COLO829 (cell line): ENCODE measurements at regions not wholly inside any gene's neighbourhood (a gene's known extent, or its start where the extent isn't known, plus 50 kb on each side); places are given as distances from the start of the nearest gene placed in this dataset.
"Not testable (repeated sequence)": the region's sequence is repeated elsewhere in the genome, so short reads cannot be mapped to it uniquely, and the experiment has no call there.

Experiments used
- DNase-seq: peaks from one replicate; pipeline ENCODE4 v3.0.0; 2012; ENCODE audit warnings: low spot score

DNA sequence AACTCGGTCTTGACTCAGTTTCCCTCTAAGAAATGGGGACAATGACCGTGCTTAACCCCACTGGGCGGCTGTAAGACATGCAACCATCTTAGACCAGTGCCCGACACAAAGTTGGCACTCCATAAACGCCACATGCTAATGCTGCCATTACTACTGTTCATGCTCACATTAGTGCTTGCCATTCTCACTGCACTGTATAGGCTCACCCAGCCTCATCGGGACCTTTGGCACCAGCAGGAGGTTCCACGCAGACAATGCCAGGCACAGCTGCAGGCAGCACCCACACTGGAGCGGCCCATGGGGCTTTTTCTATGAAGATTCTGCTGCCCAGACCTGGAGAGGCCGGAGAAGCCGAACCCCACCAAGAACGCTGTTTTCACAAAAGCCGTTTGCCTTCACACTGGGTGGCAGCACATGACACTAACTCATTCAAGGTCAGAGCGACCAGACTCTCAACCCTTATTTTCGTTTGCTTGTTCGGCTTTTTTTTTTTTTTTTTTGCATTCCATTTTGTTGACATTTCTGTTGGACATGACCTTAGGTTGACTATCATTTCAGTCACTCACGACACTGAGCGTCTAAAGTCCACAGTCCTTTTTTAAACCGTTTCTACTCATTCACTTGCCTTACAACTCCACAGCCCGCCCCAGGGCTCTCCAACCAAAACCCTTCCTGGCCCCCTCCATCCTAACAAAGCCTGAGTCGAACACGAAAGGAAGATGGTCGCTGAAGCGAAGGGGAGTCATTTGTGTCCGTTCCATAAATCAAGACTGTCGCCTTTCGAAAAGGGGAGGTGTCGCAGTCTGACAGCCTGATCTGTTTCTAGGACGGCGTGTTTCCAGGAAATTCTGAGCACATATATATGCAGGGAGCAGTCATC is 124.4 kb upstream of the RNF32 start:
- no peak for DNase-seq

DNA sequence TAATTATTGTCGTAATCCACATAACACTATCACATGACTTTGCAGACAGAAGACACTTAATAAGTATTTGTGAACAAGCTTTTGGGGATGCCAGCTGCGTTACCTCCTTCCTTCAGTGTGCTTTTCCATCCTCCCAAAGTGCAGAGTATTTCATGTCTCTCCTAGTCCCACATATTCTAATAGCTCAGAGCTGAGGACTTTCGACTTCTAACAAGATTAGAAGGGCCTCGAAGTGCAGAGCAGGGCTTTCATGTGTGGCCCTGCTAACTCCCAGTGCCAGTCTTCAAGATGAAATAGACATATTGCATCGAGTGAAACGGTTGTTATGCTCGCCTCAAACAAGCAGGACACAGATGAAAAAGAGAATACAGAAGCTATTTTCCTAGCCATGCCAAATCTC is 125.7 kb upstream of the RNF32 start:
- no peak for DNase-seq

DNA sequence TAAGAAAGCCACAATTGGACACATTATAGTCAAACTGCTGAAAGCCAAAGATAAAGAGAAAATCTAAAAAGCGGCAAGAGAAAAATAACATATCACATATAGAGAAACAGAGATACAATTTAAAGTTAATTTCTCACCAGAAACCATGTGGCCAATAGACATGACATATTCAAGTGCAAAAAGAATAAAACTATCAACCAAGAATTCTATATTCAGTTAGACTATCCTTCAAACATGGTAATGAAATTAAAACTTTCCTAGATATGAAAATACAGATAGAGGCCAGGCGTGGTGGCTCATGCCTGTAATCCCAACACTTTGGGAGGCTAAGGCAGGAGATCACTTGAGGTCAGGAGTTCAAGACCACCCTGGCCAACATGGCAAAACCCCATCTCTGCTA is 129.1 kb upstream of the RNF32 start:
- no peak for DNase-seq

DNA sequence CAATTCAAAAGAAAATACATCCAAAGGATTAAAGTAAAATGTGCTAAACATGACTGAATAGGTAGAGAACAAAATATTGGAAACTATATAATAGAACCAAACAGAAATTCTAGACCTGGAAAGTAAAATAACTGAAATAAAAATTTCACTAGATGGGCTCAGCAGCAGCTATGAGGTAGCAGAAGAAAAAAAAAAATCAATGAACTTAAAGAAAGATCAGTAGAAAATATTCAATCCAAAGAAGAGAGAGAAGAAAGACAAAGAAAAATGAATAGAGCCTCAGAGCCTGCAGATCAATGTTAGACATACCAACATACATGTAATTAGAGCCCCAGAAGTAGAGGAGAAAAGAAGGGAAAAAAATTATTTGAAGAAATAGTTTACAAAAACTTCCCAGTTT is 129.6 kb upstream of the RNF32 start:
- DNase-seq = no peak

DNA sequence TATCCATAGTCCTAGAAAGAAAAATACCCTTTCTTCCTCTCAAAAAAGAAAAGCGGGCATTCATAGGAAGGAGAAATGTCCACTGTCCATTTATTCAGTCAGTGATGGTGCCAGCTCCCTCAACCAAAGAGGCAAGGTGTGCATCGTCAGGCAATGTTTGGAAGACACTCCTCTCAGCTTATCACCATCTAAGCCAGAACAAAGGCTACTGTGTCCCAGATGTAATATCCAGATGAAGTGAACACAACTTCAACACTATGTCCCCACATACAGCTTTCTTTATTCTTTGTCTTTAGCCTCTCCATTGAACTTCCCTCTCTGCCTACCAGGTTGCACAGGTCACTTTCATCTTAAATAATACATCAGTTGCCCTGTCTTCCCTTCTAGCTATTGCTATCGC is 131.4 kb upstream of the RNF32 start:
- DNase-seq = no peak

DNA sequence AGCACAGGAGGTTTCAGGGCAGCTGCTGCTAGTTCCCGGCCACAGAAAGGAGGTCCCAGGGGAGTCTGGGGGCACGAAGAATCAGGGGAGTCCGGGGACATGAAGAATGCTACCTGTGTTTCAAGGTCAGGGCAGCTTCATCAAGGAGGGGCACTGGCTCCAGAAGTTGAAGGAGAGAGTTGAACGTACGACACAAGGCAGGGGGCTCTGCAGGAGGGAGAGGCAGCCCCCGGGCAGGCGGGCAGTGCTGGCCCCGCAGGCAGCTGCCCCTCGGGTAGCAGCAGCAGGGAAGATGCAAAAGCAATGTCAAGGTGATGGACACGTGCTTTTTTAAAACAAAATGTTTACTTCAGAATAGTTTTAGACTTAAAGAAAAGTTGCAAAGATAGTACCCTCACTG is 134.7 kb upstream of the RNF32 start:
- no peak for DNase-seq

DNA sequence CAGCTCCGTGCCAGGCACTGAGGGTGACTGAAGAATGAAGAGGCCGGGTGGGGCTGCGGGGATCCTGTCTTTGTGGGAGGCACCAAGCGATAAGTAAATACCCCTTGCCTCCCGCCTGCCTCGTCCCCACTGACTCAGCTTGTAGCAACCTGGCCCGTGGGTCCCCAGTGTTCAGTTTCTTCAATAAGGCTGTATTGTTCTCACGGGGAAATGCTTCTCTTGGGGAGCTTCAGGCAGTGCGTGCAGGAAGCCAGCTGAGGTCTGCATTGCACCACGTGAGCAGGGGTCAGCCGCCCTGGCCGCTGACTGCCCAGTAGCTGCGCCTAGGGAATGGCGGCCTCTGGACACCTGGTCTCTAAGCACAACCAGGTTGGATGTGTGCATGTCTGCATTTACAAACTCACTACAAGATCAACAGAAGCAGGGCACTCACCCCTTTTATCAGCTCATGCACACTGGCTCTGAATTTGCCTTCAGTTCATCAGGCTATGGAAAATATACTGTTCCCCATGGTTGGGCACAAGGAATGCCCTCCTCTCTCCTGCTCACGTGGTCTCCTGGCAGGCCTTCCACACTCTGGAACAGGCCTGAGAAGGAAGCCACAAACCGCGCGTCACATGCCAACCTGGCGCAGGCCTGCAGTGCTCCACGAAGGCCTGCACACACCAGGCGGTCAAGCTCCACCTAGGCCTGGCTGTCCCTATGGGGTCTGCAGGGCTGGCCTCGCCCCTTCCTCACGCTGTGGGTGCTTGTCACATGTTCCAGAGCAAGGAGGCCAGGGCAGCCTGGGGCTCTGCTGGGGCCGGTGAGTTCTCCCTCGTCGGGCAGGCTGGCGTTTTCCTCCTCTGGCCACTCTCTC is 135.7 kb upstream of the RNF32 start:
- DNase-seq = no peak

DNA sequence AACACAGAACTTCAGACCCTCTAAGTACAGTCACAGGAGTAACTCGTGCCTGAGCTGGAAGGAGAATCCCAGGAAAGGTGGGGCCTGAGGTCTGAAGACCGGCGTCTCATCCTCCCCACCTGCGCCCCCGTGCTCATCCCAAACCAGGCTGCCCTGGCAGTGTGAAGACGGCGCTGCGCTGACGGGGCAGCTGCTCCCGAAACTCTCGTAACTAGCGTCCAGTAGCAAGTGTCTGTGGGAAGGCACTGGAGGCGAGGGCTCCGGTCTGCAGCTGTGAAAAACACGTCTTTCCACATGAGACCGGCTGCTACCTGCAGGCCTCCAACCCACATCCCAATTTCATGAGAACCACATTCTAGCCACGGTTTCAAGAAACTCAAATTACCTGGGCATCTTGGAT is 136.6 kb upstream of the RNF32 start:
- DNase-seq = no peak

DNA sequence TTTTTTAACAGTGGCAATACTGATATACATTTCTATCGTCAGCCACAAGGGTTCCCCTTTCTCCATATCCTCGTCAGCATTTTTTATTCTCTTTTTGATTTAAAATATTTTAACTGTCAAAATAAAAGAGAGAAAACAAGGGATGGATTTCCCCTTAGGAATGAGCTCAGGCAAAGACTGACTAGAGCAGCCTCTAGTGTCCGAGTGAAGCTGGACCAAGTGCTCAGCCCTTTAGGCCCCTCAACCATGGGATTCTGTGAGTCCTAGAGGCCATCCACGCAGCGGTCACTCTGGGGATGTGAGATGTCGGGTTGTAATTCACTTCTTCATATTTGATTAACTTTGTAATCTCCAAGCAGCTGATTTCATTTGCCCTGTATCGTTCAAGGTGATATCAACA is 137.4 kb upstream of the RNF32 start:
- no peak for DNase-seq

DNA sequence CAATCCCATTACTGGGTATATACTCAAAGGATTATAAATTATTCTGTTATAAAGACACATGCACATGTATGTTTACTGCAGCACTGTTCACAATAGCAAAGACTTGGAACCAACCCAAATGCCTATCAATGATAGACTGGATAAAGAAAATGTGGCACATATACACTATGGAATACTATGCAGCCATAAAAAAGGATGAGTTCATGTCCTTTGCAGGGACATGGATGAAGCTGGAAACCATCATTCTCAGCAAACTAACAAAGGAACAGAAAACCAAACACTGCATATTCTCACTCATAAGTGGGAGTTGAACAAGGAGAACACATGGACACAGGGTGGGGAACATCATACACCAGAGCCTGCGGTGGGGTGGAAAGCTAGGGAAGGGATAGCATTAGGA is 138.8 kb upstream of the RNF32 start:
- not testable (repeated sequence) for DNase-seq

DNA sequence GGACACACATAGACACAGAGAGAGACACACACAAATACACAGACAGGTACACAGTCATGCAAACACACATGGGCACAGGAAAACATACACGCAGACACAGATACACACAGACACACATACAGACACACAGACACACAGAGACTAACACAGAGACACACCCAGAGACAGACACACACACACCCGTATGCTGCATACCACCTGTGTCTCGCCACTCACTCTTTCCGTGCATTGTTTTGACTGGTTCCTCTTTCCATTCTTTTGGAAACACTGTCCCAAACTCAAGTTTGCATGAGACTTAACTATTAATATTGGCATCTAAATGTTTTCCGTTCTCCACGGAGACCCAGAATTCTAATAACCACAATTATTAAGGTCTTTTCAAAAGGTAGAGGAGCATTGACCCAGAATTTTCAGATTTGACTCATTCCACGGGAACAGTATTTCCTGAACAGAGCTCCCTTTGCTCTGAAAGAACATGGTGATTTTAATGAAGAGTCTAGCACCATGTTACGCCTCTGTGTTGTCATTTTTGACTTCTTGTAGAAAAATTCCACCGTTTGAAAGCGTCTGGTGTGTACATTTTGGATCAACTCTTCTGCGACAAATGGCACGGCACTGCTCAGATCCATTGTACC is 141.2 kb upstream of the RNF32 start:
- no peak for DNase-seq

DNA sequence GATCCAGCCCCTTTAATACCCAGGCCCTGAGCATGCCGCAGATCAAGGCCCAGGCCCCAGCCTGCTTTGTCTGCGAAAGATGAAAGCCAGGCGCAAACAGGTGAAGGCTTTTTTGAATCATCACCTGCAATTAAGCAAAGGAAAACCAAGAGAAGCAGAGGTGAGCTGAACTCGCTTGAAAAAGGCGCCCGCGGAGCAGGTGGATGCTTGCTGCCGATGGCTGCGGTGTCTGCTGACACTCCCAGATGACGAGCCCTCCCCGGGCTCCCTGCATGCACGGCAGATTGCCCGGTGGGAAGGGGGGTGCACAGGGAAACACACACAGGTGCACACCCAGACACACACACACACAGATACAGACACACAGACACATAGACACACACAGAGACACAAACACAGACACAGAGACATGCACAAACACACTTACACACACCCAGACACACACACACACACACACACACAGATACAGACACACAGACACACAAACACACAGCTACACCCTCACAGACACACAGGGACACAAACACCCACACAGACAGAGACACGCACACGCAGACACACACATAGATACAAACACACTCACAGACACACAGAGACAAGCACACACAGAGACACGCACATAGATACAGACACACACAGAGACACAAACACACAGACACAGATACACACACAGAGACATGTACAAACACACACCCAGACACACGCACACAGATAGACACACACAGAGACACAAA is 142.6 kb upstream of the RNF32 start:
- no peak for DNase-seq

DNA sequence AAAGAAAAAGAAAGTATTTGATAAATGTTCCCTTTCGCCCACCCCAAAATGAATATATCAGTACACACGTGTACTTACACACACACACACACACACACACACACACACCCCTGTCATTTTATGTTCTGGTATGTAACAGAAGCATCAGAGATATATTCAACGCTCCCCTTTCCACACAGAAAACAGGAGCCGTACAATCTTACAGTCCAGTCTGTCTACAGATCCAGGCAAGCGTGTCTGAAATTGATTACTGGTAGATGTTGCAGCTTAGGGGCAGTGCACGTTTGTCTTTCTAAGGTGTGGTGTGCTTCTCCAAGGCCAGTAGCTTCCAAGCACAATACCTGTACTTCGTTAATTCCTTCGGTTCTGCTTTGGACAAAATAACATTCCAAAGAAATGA is 143.7 kb upstream of the RNF32 start:
- DNase-seq = no peak

DNA sequence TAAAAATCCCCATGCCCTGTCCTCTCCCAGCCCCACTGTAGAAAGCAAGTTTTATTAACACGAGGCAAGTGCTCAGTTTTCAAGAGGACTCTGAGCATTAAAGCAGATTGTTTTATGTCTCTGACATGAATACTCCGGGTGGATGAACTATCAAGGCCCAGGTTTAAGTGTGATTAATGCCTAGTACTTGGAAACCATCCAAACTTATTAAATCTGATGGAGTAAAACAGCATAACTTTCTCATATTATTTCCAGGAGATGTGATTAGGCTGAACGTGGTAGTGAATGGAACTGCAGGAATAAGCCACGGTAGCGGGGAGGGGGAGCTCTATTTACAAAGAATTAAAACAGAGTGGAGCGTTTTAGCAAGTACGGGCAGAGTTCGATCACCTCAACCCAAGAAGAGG is 144.2 kb upstream of the RNF32 start:
- DNase-seq = no peak

DNA sequence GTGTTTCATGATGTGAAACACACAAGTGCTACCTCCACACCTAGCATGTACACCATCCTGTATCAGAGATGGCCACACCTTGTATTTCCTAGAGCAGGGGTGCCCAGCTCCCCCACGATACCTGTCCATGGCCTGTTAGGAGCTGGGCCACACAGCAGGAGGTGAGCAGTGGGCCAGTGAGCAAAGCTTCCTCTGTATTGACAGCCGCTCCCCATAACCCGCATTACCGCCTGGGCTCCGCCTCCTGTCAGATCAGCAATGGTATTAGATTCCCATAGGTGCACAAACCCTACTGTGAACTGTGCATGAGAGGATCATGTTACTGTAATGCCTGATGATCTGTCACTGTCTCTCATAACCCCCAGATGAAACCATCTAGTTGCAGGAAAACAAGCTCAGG is 145.6 kb upstream of the RNF32 start:
- no peak for DNase-seq

DNA sequence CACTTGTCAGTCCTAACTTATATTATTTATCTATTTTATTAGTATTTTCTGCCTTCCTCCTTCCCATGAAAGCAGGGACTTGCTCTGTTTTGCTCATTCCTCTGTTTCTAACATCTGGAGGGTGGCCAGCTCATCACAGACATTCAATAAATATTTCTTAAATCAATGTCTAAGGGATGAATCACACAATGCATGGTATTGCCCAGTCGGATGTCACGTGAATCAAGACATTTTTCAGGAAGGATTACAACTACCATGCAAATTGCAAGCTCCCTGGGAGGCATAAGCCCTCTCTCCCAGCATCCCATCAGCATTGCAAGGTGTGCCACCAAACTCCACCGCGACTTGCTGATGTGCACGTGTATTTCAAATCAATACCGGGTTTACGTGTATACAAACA is 146.6 kb upstream of the RNF32 start:
- no peak for DNase-seq

DNA sequence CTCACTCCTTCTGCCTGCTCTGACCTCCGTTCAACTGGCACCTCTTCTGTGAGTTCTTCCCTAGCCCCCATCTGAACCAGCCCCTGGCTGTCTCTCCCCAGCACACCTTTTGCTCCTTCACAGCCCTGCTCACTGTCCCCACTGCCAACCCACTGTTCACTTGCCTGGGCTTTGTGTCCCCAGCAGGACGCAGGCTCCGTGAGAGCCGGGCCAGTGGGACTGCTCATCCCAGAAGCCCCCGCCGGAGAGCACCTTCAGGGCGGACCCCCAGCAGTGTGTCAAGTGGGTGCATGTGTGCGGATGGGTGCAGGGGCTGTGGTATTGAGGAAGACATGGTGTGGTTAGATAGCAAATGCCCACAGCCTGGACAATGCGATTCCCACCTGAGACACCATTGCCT is 148.4 kb upstream of the RNF32 start:
- no peak for DNase-seq

DNA sequence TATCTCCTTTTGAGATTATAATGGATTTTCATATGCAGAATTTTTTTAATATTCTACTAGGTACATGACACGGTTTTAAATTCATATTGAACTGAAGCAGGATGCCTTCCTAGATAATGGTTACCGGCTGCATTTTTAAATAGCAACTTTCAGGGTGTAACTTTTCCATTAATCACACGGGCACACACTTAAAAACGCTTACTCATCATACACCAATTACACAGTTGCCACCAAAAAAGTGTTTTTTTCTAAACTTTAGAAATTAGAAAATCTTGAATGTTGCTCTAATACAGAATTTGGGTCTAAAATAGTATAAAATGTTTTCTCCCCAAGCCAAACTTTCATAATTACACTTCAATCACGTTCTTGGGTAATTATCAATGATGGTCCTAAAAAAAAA is 149.1 kb upstream of the RNF32 start:
- DNase-seq = no peak

DNA sequence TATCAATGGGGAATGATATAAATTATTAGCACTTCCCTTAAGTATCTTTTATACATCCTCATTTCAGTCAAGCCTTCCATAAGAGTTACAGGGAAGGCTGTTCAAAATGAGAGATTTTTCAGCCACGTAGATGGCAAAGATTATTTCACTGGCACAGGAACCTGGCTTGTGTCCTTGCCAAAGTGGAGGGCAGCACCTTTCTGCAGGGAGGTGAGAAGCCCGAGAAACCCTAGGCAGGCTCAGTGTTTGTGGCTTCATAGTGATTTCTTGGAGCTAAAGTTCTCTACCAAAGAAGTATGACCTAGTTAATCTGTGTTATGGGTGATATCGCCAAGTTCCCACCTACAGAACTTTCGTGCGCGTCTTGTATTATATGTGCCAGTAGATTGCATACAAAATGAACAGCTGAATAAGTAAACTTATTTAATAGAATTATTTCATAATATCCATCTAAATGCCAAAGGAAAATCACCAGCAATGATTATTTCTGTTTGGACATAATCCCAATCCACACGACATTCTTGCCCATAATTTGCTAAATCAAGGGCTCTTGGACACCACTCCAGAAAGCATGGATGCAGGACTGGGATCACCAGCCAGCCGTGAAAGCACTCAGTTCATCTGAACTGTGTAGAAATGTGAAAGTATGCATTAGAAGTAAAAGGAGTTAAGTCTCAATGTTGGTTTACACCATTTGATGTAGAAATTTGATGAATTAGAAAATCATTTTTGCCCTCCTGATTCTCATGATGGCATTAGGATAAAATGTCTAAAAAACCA is 150.4 kb upstream of the RNF32 start:
- no peak for DNase-seq

DNA sequence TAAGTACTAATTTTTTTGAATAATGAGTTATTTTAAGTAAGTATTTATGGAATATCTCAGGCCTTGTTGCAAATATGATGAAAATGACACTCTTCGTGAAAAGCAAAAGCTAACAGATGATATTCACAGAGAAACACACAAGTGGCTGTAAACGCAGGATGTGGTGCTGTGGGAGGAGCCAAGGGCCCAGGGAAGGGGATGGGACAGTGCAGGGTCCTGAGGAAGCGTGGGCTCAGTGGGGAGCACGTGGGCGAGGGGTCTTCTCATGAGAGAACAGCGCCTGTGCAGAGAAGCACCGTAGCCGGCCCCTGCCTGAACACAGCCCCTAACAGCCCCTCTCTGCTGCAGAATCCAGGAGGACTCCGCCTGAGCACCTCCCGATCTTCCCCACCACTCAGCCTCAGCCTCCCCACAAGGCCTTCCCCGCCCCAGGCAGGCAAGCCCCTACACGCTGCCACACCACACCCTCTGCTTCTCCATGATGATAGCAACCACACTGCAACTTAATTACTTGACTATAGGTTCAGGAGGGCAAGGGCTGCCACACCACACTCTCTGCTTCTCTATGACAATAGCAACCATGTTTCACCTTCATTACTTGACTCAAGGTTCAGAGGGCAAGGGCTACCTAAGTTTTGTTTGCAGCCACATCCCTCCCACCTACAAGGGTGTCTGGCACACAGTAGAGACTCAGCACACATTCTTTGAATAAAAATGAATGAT is 152.6 kb upstream of the RNF32 start:
- DNase-seq = no peak

DNA sequence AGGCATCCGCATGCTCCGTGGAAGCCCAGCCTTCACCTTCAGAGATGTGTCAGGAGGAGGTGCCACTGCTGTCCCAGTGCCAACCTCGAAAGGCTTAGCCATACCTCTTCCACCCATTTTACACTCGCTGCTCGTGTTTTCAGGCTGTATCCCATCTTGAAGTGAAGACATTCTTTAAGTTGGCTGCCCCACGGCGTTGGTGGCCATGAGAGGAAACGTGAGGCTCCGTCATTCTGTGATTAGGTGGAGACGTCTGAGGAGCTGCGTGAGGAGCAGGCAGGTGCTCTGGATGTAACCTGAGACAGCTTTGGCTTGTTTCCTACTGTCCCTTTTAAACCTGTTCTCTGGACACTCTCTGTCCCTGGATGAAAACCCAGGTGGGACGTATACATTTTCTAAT is 159.9 kb upstream of the RNF32 start:
- DNase-seq = no peak
